ENCODE measurements at regions not wholly inside any gene's neighbourhood (a gene's known extent, or its start where the extent isn't known, plus 50 kb on each side); places are given as distances from the start of the nearest gene placed in this dataset.

DNA sequence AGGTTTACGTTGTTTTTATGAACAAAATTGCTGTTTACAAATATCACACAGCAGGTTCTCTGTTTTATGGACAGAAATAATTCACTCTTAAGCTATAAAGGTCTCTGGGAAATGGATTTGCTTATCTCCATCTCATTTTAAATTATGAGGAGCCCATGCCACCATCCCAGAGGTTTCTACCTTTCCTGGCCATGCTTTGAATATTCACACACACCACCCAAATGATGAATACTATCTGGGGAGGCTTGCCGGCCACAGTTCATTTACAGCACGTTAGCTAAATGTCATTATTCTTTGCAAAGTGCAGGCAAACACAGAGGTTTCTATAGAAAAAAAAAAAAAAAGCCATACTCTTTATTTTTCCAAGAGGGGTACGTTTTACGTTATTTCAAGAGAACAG lies 1446.7 kb downstream of the FAM181B start:
- Histone ChIP-seq H3K4me2 (ENCODE audit: insufficient read depth, low read length) (no peak overlapping the region), H3K79me2 (ENCODE audit: control insufficient read depth, insufficient read depth, low read length) (no peaks in the 10 kb centered on the region), H3K36me3 (ENCODE audit: control insufficient read depth in 2 of 2, extremely low read depth in 1 of 2, insufficient read depth in 2 of 2, low read length in 2 of 2) (no peaks in the 10 kb centered on the region), H3K4me1 (ENCODE audit: control insufficient read depth, extremely low read depth, insufficient read depth, low read length) (no peaks in the 10 kb centered on the region), H3K9me1 (replicated peaks; ENCODE audit: control insufficient read depth, extremely low read depth, insufficient read depth, low read length) (no peaks in the 10 kb centered on the region), H2AFZ (ENCODE audit: low read depth, low read length) (no peak overlapping the region), H3K27me3 (ENCODE audit: control insufficient read depth in 2 of 2, insufficient read depth in 2 of 2, low read length in 2 of 2) (no peaks in the 10 kb centered on the region), H3K9me3 (replicated peaks; ENCODE audit: control insufficient read depth, insufficient read depth, low read length) (peaks cover 4% of the 10 kb centered on the region), H3K4me3 (replicated peaks in 1 of 3; ENCODE audit: insufficient read depth in 1 of 3, low read depth in 1 of 3, low read length in 3 of 3) (no peak overlapping the region), H4K20me1 (replicated peaks; ENCODE audit: control insufficient read depth, extremely low read depth, insufficient read depth, low read length) (no peaks in the 10 kb centered on the region), H3K27ac (ENCODE audit: insufficient read depth, low read depth, low read length) (no peak overlapping the region), H3K9ac (replicated peaks; ENCODE audit: extremely low read depth, insufficient read depth, low read length) (no peak overlapping the region)
- ChIA-PET POLR2A (no interaction called here), CTCF (no interaction called here)
- dilution Hi-C loops (cut with MboI; ENCODE audit: extremely low pct_ligation_motif_present, low sequenced_read_pairs) (no loop called here), intact Hi-C loops (cut with micrococcal nuclease) (no loop called here)
- FAIRE-seq (no peak), DNase-seq (ENCODE audit: low read depth, low spot score) (no peak)
- no peak for TF ChIP-seq JUN (IDR thresholded peaks at IDR 0.05; ENCODE audit: borderline replicate concordance, insufficient read depth, insufficient read length, low read depth)
- TF ChIP-seq POLR2AphosphoS5 (IDR thresholded peaks at IDR 0.05; ENCODE audit: insufficient read depth, low read depth, low read length): no peak
- TF ChIP-seq, protein P1, sequence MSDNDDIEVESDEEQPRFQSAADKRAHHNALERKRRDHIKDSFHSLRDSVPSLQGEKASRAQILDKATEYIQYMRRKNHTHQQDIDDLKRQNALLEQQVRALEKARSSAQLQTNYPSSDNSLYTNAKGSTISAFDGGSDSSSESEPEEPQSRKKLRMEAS (IDR thresholded peaks at IDR 0.05; ENCODE audit: insufficient read depth, insufficient read length): no peak
- no peak for TF ChIP-seq GATA2 (IDR thresholded peaks at IDR 0.05; ENCODE audit: insufficient read depth, insufficient read length, low read depth, low read length)
- TF ChIP-seq EZH2 (IDR thresholded peaks at IDR 0.05; ENCODE audit: borderline replicate concordance, low read depth, low read length, severe bottlenecking): no peak
- no peak for TF ChIP-seq FOS (IDR thresholded peaks at IDR 0.05; ENCODE audit: borderline replicate concordance, insufficient read depth, low read length)
- TF ChIP-seq CTCF (IDR thresholded peaks at IDR 0.05; ENCODE audit: extremely low read depth in 1 of 2, insufficient read depth in 1 of 2, low read depth in 1 of 2, low read length in 2 of 2): no peak
- no peak for TF ChIP-seq MYC (IDR thresholded peaks at IDR 0.05; ENCODE audit: low read depth, low read length)
- no peak for TF ChIP-seq POLR2A (IDR thresholded peaks at IDR 0.05; ENCODE audit: low read depth, low read length)
- BruUV-seq (replicated peaks): no TSS peak
